ENCODE measurements at regions not wholly inside any gene's neighbourhood (a gene's known extent, or its start where the extent isn't known, plus 50 kb on each side); places are given as distances from the start of the nearest gene placed in this dataset.

- TF ChIP-seq ZNF274 (IDR thresholded peaks at IDR 0.05; ENCODE audit: low read depth, low read length) (no peak), YY1 (IDR thresholded peaks at IDR 0.05; ENCODE audit: insufficient read depth, insufficient read length) (no peak)
Observed at GRCh38 chr4:124202099-124202498, 510.4 kb downstream of the ANKRD50 start.

Measured in NT2/D1 (cell line).